ENCODE measurements at regions not wholly inside any gene's neighbourhood (a gene's known extent, or its start where the extent isn't known, plus 50 kb on each side); places are given as distances from the start of the nearest gene placed in this dataset.

- H3K36me3 Mint-ChIP-seq (ENCODE audit: low read depth), result no peaks in the 10 kb centered on the region
- POLR2A ChIA-PET, result no interaction called here
- no peak overlapping the region for H3K27ac Mint-ChIP-seq
- no peaks in the 10 kb centered on the region for H3K27me3 ChIP-seq (ENCODE audit: control insufficient read depth in 1 of 2, insufficient read depth in 2 of 2, low read length in 2 of 2)
- no peak overlapping the region for H3K27ac ChIP-seq (ENCODE audit: low read depth in 1 of 2, low read length in 2 of 2)
- no peaks in the 10 kb centered on the region for H3K9me3 ChIP-seq (ENCODE audit: control insufficient read depth in 1 of 2, insufficient read depth in 1 of 2, low read length in 2 of 2)
- H3K4me3 ChIP-seq (ENCODE audit: low read length), result no peak overlapping the region
- TF ChIP-seq CTCF (IDR thresholded peaks at IDR 0.05), result no peak
- DNase-seq, result no peak
- H3K4me3 Mint-ChIP-seq, result no peak overlapping the region
- no peaks in the 10 kb centered on the region for H3K27me3 Mint-ChIP-seq
- no peaks in the 10 kb centered on the region for H3K36me3 ChIP-seq (ENCODE audit: insufficient read depth, low read length)
- peaks cover 3% of the 10 kb centered on the region for H3K9me3 Mint-ChIP-seq
- CTCF ChIA-PET, result no interaction called here
- no peak for ATAC-seq (ENCODE audit: poor library complexity)
- H3K4me1 ChIP-seq (ENCODE audit: insufficient read depth, low read length), result no peaks in the 10 kb centered on the region
- no peaks in the 10 kb centered on the region for H3K4me1 Mint-ChIP-seq (ENCODE audit: low read depth)
- intact Hi-C loops (cut with DNase I, micrococcal nuclease), result no loop called here
Measured at GRCh38 chrX:5220421-5220820, 1008.2 kb downstream of the NLGN4X start.

GRCh38 chrX:5194806-5195205 is 1033.9 kb downstream of the NLGN4X start:
- no peaks in the 10 kb centered on the region for H3K9me3 Mint-ChIP-seq
- intact Hi-C loops (cut with DNase I, micrococcal nuclease), result no loop called here
- TF ChIP-seq CTCF (IDR thresholded peaks at IDR 0.05), result no peak

GRCh38 chrX:5180135-5180741 is 1048.4 kb downstream of the NLGN4X start:
- H3K4me3 Mint-ChIP-seq, result no peak overlapping the region
- Histone ChIP-seq H3K9me3 (ENCODE audit: control insufficient read depth in 1 of 2, insufficient read depth in 1 of 2, low read length in 2 of 2) (no peaks in the 10 kb centered on the region), H3K27me3 (ENCODE audit: control insufficient read depth in 1 of 2, insufficient read depth in 2 of 2, low read length in 2 of 2) (no peaks in the 10 kb centered on the region), H3K4me3 (ENCODE audit: low read length) (no peak overlapping the region), H3K4me1 (ENCODE audit: insufficient read depth, low read length) (no peaks in the 10 kb centered on the region), H3K27ac (ENCODE audit: low read depth in 1 of 2, low read length in 2 of 2) (no peak overlapping the region), H3K36me3 (ENCODE audit: insufficient read depth, low read length) (no peaks in the 10 kb centered on the region)
- no peak overlapping the region for H3K27ac Mint-ChIP-seq
- no peaks in the 10 kb centered on the region for H3K27me3 Mint-ChIP-seq
- POLR2A ChIA-PET, result no interaction called here
- CTCF ChIA-PET, result no interaction called here
- no peaks in the 10 kb centered on the region for H3K4me1 Mint-ChIP-seq (ENCODE audit: low read depth)
- intact Hi-C loops (cut with DNase I, micrococcal nuclease), result no loop called here
- no peaks in the 10 kb centered on the region for H3K36me3 Mint-ChIP-seq (ENCODE audit: low read depth)
- DNase-seq (no peak), ATAC-seq (ENCODE audit: poor library complexity) (no peak)
- peaks cover 3% of the 10 kb centered on the region for H3K9me3 Mint-ChIP-seq
- TF ChIP-seq CTCF (IDR thresholded peaks at IDR 0.05), result no peak

More at GRCh38 chrX:5194806-5195205, 1033.9 kb downstream of the NLGN4X start:
- no peak overlapping the region for H3K4me3 Mint-ChIP-seq
- Histone ChIP-seq H3K27me3 (ENCODE audit: control insufficient read depth in 1 of 2, insufficient read depth in 2 of 2, low read length in 2 of 2) (no peaks in the 10 kb centered on the region), H3K4me1 (ENCODE audit: insufficient read depth, low read length) (no peaks in the 10 kb centered on the region), H3K27ac (ENCODE audit: low read depth in 1 of 2, low read length in 2 of 2) (no peak overlapping the region), H3K4me3 (ENCODE audit: low read length) (no peak overlapping the region), H3K9me3 (ENCODE audit: control insufficient read depth in 1 of 2, insufficient read depth in 1 of 2, low read length in 2 of 2) (no peaks in the 10 kb centered on the region), H3K36me3 (ENCODE audit: insufficient read depth, low read length) (no peaks in the 10 kb centered on the region)
- DNase-seq (no peak), ATAC-seq (ENCODE audit: poor library complexity) (no peak)
- no peaks in the 10 kb centered on the region for H3K27me3 Mint-ChIP-seq
- ChIA-PET POLR2A (no interaction called here), CTCF (interaction anchor here (0.7 to 1.7 kb wide), 2 partner anchors 10 to 406 kb away, joined by 3 read pairs; no protein-coding TSS in a partner anchor)
- H3K36me3 Mint-ChIP-seq (ENCODE audit: low read depth), result no peaks in the 10 kb centered on the region
- no peak overlapping the region for H3K27ac Mint-ChIP-seq
- H3K4me1 Mint-ChIP-seq (ENCODE audit: low read depth), result no peaks in the 10 kb centered on the region

Measured in CD4-positive, alpha-beta T cell (primary cell).